Right atrium auricular region (tissue), 2 donors: ENCODE measurements at regions not wholly inside any gene's neighbourhood (a gene's known extent, or its start where the extent isn't known, plus 50 kb on each side); places are given as distances from the start of the nearest gene placed in this dataset.

Source experiments
- DNase-seq: peaks from one replicate; pipeline ENCODE4 v3.0.0-alpha.2; 2019; ENCODE audit warnings: low spot score
- H3K27ac ChIP-seq, 2 donors: fragments of 200-600 bp; sonication (generic); 1 replicate in 1 of 2; 2 replicates in 1 of 2; pipeline ENCODE4 v1.5.1; 2016 to 2019
- H3K27me3 ChIP-seq, 2 donors: fragments of 200-600 bp; sonication (generic); one replicate each; pipeline versions ENCODE4 v1.5.1 to v1.6.0; 2017 to 2019
- H3K36me3 ChIP-seq: fragments of 200-600 bp; sonication (generic); one replicate; pipeline ENCODE4 v1.5.1; 2016
- H3K4me1 ChIP-seq, 2 donors: fragments of 200-600 bp; sonication (generic); one replicate each; pipeline versions ENCODE4 v1.5.1 to v1.6.0; 2017 to 2019
- H3K4me3 ChIP-seq, 2 donors: fragments of 200-600 bp; sonication (generic); 1 replicate in 1 of 2; 2 replicates in 1 of 2; pipeline ENCODE4 v1.5.1; 2017 to 2019; ENCODE audit warnings: mild to moderate bottlenecking in 1 of 2, moderate library complexity in 1 of 2
- H3K9me3 ChIP-seq, 2 donors: fragments of 200-600 bp; sonication (generic); one replicate each; pipeline ENCODE4 v1.5.1; 2019
- TF ChIP-seq, protein P1 (sequence below), 2 donors: fragments of 200-600 bp; sonication (generic); IDR thresholded peaks; one replicate each; pipeline ENCODE4 v1.5.1; 2019; ENCODE audit warnings: antibody characterized with exemption in 2 of 2

DNA sequence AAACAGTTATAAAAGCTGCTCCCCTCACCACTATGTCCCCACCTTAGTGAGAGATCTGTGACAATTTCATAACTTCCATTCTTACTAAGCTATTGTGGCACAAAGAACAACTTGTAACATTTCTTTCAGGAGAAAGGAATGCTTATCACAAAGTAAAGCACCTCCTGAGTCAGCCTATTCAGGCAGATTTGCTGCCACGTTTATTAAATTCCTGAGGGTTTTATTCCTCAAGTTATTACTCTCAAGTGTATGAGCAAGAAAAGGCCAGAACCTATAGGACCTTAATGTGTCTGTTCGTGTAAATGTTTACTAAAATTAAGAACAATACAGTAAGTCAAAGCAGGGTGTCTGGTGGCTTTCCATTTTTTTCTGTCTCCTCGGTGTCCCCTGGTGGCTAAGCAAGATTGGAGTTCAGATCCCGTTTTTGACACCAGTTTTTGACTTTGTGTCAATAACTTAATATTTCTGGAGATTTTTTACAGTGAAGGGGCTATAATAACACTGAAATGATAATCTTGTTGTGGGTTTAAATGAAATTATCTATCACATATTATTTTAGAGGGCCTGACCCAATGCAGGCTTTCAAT is 1539.6 kb downstream of the BRINP3 start:
- Histone ChIP-seq H3K4me3 (no peak overlapping the region), H3K4me1 (no peaks in the 10 kb centered on the region), H3K27ac (no peak overlapping the region), H3K9me3 (no peaks in the 10 kb centered on the region), H3K27me3 (no peaks in the 10 kb centered on the region), H3K36me3 (no peaks in the 10 kb centered on the region)
- TF ChIP-seq, protein P1, sequence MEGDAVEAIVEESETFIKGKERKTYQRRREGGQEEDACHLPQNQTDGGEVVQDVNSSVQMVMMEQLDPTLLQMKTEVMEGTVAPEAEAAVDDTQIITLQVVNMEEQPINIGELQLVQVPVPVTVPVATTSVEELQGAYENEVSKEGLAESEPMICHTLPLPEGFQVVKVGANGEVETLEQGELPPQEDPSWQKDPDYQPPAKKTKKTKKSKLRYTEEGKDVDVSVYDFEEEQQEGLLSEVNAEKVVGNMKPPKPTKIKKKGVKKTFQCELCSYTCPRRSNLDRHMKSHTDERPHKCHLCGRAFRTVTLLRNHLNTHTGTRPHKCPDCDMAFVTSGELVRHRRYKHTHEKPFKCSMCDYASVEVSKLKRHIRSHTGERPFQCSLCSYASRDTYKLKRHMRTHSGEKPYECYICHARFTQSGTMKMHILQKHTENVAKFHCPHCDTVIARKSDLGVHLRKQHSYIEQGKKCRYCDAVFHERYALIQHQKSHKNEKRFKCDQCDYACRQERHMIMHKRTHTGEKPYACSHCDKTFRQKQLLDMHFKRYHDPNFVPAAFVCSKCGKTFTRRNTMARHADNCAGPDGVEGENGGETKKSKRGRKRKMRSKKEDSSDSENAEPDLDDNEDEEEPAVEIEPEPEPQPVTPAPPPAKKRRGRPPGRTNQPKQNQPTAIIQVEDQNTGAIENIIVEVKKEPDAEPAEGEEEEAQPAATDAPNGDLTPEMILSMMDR (IDR thresholded peaks at IDR 0.05): no peak
- no peak for DNase-seq

DNA sequence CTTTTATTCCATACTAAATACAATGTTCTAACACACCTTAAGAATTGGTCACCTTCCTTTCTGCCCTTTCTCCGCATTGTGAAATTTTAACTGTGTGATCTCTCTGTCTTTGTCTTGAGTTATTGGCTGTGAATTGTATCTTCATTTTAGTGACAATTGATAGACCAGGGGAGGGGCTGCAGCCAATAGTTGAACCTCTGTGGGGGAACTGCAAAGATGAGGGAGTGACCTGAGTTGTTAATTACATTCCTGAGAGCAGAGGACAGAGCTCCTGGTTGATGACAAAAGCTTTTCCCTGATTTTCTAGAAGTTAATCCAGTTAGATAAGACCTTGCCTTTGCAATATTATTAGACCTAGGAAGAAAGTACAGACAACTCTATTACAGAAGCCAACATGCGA is 1535.7 kb downstream of the BRINP3 start:
- no peak overlapping the region for H3K4me3 ChIP-seq
- TF ChIP-seq, protein P1 (IDR thresholded peaks at IDR 0.05): no peak
- no peak for DNase-seq

DNA sequence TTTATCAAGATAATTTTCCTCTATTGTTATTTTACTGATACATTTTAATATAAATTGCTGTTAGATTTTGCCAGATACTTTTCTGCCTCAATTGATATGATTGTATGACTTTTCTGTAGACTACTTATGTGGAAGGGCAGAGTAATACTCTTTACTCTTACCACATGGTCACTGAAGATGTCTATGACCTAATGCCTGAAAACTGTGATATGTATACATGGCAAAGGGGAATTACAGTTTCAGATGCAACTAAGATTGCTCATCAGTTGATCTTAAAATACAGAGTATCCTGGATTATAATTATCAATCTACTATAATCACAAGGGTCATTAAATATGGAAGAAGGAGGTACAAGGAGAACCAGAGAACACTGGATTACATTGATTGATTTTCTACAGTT is 1528.0 kb downstream of the BRINP3 start:
- no peaks in the 10 kb centered on the region for H3K9me3 ChIP-seq
- no peak for DNase-seq
- no peaks in the 10 kb centered on the region for H3K27me3 ChIP-seq
- no peaks in the 10 kb centered on the region for H3K4me1 ChIP-seq
- TF ChIP-seq, protein P1 (IDR thresholded peaks at IDR 0.05): no peak
- H3K4me3 ChIP-seq: no peak overlapping the region
- no peaks in the 10 kb centered on the region for H3K36me3 ChIP-seq
- no peak overlapping the region for H3K27ac ChIP-seq

More for the DNA sequence above, 1535.7 kb downstream of the BRINP3 start:
- Histone ChIP-seq H3K27me3 (no peaks in the 10 kb centered on the region), H3K4me1 (no peaks in the 10 kb centered on the region), H3K27ac (no peak overlapping the region), H3K9me3 (no peaks in the 10 kb centered on the region), H3K36me3 (no peaks in the 10 kb centered on the region)

DNA sequence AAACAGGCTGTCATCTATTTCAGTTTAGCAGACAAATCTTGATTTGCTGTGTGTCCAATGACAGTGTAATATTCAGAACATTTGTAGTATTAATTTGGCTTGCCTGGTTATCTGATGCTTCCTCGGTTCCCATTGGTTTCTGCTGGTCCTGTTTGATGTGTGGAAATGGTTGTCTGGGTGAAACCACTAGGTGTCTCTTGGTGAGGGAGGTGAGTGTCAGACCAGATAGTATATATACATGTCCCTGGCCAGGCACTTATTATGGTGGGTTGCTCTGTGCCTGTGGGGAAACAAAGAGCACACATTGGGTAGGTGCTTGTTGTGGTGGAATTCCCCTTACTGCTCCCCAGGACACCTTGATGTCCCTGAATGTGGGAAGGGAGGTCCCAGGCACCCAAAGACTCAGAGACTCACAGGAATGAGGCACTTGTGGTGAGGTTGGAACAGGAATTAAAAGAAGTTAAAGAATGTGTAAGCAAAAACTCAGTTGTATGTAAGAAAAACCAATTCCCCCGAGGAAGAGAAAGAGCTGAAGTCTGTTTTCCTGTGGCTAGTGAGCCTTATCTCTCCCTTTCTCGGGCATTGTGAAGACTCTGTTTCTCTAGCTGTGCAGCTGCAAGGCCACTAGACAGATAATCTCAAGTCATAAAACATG is 1519.1 kb downstream of the BRINP3 start:
- DNase-seq: no peak
- Histone ChIP-seq H3K4me1 (no peaks in the 10 kb centered on the region), H3K27ac (no peak overlapping the region), H3K4me3 (no peak overlapping the region), H3K36me3 (no peaks in the 10 kb centered on the region), H3K9me3 (no peaks in the 10 kb centered on the region), H3K27me3 (no peaks in the 10 kb centered on the region)
- TF ChIP-seq, protein P1 (IDR thresholded peaks at IDR 0.05): no peak

DNA sequence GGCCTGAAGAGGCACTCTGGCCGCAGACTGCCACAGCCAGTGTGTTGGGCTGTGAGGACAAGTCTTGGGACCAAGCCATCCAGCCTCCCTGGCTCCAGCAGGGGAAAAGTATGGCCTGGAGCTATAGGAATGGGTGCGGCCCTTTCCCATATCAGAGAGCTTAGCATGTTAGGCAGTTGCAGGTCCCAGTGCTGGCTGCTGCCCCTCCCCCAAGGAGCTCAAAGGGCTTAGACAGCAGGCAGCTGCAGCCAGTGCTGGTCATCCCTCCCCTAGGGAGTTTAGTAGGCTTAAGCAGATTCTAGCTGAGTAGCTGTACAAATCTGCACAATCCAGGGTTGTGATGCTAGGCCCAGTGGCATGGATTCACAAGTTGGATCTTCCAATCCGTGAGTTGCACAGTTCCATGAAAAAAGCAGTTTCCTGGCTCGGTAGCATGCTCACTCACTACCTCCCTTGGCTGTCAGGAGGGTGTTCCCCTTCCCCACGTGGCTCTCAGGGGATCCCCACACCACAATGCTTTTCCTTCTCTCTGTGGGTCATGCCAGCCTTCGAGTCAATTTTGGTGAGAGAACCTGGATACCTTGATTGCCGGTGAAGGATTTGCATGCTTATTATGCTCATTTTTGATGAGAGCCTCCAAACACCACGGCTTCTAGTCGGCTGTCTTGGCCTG is 1490.8 kb downstream of the BRINP3 start:
- H3K4me3 ChIP-seq: no peak overlapping the region
- H3K27ac ChIP-seq: no peak overlapping the region
- DNase-seq: no peak
- H3K4me1 ChIP-seq: no peaks in the 10 kb centered on the region
- H3K36me3 ChIP-seq: no peaks in the 10 kb centered on the region
- TF ChIP-seq, protein P1 (IDR thresholded peaks at IDR 0.05): no peak
- H3K27me3 ChIP-seq: no peaks in the 10 kb centered on the region
- no peaks in the 10 kb centered on the region for H3K9me3 ChIP-seq
